GM23338 (cell line): ENCODE measurements at regions not wholly inside any gene's neighbourhood (a gene's known extent, or its start where the extent isn't known, plus 50 kb on each side); places are given as distances from the start of the nearest gene placed in this dataset.

Experiments used
- ATAC-seq: fragments of 200-7000 bp; cut with Tn5 transposase; 3 replicates; pipeline ENCODE4 v1.9.1; 2020
- DNase-seq: peaks from one replicate; pipeline ENCODE4 v3.0.0-alpha.2; 2015; ENCODE audit warnings: low spot score
- H2AFZ ChIP-seq: fragments of 200-600 bp; sonication (generic); 2 replicates; pipeline ENCODE4 v1.8.0; 2016; ENCODE audit warnings: antibody characterized with exemption, mild to moderate bottlenecking, moderate library complexity
- H3F3A ChIP-seq: fragments of 200-600 bp; sonication (generic); replicated peaks from 2 replicates; pipeline ENCODE4 v1.8.0; 2017; ENCODE audit warnings: antibody characterized with exemption, mixed run types, low read depth
- H3K27ac ChIP-seq: fragments of 200-600 bp; sonication (generic); 2 replicates; pipeline ENCODE4 v1.6.1; 2016; ENCODE audit warnings: low read depth
- H3K27me3 ChIP-seq: fragments of 200-600 bp; sonication (generic); 2 replicates; pipeline ENCODE4 v1.8.0; 2016; ENCODE audit warnings: mild to moderate bottlenecking, mixed run types, moderate library complexity; ENCODE audit not compliant: insufficient read depth
- H3K36me3 ChIP-seq: fragments of 200-600 bp; sonication (generic); 2 replicates; pipeline ENCODE4 v1.8.0; 2016; ENCODE audit warnings: mild to moderate bottlenecking; ENCODE audit not compliant: insufficient read depth
- H3K4me1 ChIP-seq: fragments of 200-600 bp; sonication (generic); 2 replicates; pipeline ENCODE4 v1.8.0; 2016; ENCODE audit warnings: mild to moderate bottlenecking, moderate library complexity; ENCODE audit not compliant: insufficient read depth
- H3K4me2 ChIP-seq: fragments of 200-600 bp; sonication (generic); 2 replicates; pipeline ENCODE4 v1.7.1; 2017; ENCODE audit warnings: mixed run types
- H3K4me3 ChIP-seq: fragments of 200-600 bp; sonication (generic); 2 replicates; pipeline ENCODE4 v1.6.1; 2016; ENCODE audit warnings: mixed run types
- H3K79me2 ChIP-seq: fragments of 200-600 bp; sonication (generic); replicated peaks from 2 replicates; pipeline ENCODE4 v1.8.0; 2017; ENCODE audit warnings: mild to moderate bottlenecking; ENCODE audit not compliant: insufficient read depth
- H3K9me2 ChIP-seq: fragments of 200-600 bp; sonication (generic); 2 replicates; pipeline ENCODE4 v1.8.0; 2017; ENCODE audit not compliant: insufficient read depth
- H4K20me1 ChIP-seq: fragments of 200-600 bp; sonication (generic); replicated peaks from 2 replicates; pipeline ENCODE4 v1.8.0; 2017; ENCODE audit warnings: mild to moderate bottlenecking; ENCODE audit not compliant: insufficient read depth
- H3K27ac Mint-ChIP-seq: 2 replicates; pipeline ENCODE4 v1.8.0; 2020; ENCODE audit warnings: inconsistent platforms, mild to moderate bottlenecking, moderate library complexity, mixed read lengths
- H3K27me3 Mint-ChIP-seq: 3 replicates; pipeline ENCODE4 v1.8.0; 2022; ENCODE audit warnings: low read depth, mild to moderate bottlenecking, moderate library complexity, mixed read lengths, inconsistent platforms; ENCODE audit not compliant: insufficient read depth, poor library complexity
- H3K36me3 Mint-ChIP-seq: 3 replicates; pipeline ENCODE4 v1.8.0; 2021; ENCODE audit warnings: low read depth, mild to moderate bottlenecking, inconsistent platforms, moderate library complexity, mixed read lengths
- H3K4me1 Mint-ChIP-seq: 3 replicates; pipeline ENCODE4 v1.8.0; 2020; ENCODE audit warnings: mild to moderate bottlenecking, inconsistent platforms, mixed read lengths
- H3K4me3 Mint-ChIP-seq: 3 replicates; pipeline ENCODE4 v1.8.0; 2021; ENCODE audit warnings: moderate library complexity, mild to moderate bottlenecking, inconsistent platforms, mixed read lengths
- H3K9me3 Mint-ChIP-seq: 3 replicates; pipeline ENCODE4 v1.8.0; 2020; ENCODE audit warnings: moderate library complexity, mild to moderate bottlenecking, inconsistent platforms, mixed read lengths
- CREB1 ChIP-seq: fragments of 250-450 bp; sonication (Bioruptor Pico); IDR thresholded peaks from 2 replicates; pipeline ENCODE4 v1.5.0; 2020; ENCODE audit warnings: low read depth, mild to moderate bottlenecking, moderate library complexity
- EZH2 ChIP-seq: fragments of 200-600 bp; sonication (generic); IDR thresholded peaks from one replicate; pipeline ENCODE4 v1.8.0; 2017; ENCODE audit warnings: antibody characterized with exemption, mild to moderate bottlenecking, low read depth; ENCODE audit not compliant: unreplicated experiment
- JUNB ChIP-seq: IDR thresholded peaks from one replicate; pipeline ENCODE4 v1.6.1; 2016; ENCODE audit warnings: antibody characterized with exemption; ENCODE audit not compliant: unreplicated experiment
- NANOG ChIP-seq: IDR thresholded peaks from 2 replicates; pipeline ENCODE4 v1.6.1; 2016; ENCODE audit warnings: antibody characterized with exemption, borderline replicate concordance
- POLR2AphosphoS5 ChIP-seq: IDR thresholded peaks from 2 replicates; pipeline ENCODE4 v1.6.1; 2016; ENCODE audit warnings: antibody characterized with exemption, low read depth
- STAT1 ChIP-seq: IDR thresholded peaks from one replicate; pipeline ENCODE4 v1.6.1; 2016; ENCODE audit warnings: antibody characterized with exemption; ENCODE audit not compliant: unreplicated experiment
- ZNF331 ChIP-seq: fragments of 250-450 bp; sonication (Bioruptor Pico); IDR thresholded peaks from 2 replicates; pipeline ENCODE4 v1.5.0; 2020; ENCODE audit warnings: low read depth, mild to moderate bottlenecking, moderate library complexity
- TF ChIP-seq, protein P1 (sequence below): fragments of 250-450 bp; sonication (Bioruptor Pico); IDR thresholded peaks from 2 replicates; pipeline ENCODE4 v1.5.0; 2020; ENCODE audit warnings: mild to moderate bottlenecking, moderate library complexity
- TF ChIP-seq, protein P2 (sequence below): IDR thresholded peaks from one replicate; pipeline ENCODE4 v1.6.1; 2018; ENCODE audit warnings: antibody characterized with exemption; ENCODE audit not compliant: unreplicated experiment

DNA sequence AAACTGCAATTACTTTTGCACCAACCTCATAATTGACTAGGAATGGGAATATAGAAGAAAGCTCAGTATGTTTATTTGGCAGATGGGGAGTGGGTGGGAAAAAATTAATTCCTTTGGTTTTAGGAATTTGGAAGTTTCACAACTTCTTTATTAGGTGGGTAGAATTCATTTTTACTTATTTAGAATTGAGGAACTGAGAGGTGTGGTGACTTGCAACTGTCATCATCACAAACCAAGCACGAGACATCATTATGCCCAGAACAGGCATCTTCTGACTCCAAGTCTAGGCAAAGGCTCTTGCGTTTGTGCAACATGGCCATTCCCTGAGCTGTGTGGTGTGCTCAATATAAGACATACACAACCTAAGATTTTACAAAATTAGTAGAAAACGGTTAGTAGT lies 380.0 kb downstream of the ATP23 start:
- no peaks in the 10 kb centered on the region for H3K4me1 Mint-ChIP-seq
- no peaks in the 10 kb centered on the region for H3F3A ChIP-seq
- no peak overlapping the region for H3K4me3 ChIP-seq
- H3K36me3 Mint-ChIP-seq: peaks cover 8% of the 10 kb centered on the region; the same call in 1 of the 3 replicates
- H3K4me3 Mint-ChIP-seq: no peak overlapping the region
- no peak overlapping the region for H3K27ac Mint-ChIP-seq
- no peaks in the 10 kb centered on the region for H3K79me2 ChIP-seq
- no peak overlapping the region for H2AFZ ChIP-seq
- peaks cover 22% of the 10 kb centered on the region for H3K9me3 Mint-ChIP-seq
- H3K27me3 ChIP-seq: no peaks in the 10 kb centered on the region
- H3K9me2 ChIP-seq: no peaks in the 10 kb centered on the region
- DNase-seq: no peak
- 0 out of 2 replicates have a peak, but pooled peaks cover 2% of the 10 kb centered on the region for H3K36me3 ChIP-seq
- no peaks in the 10 kb centered on the region for H3K27me3 Mint-ChIP-seq
- no peak overlapping the region for H3K27ac ChIP-seq
- ATAC-seq: no peak
- H3K4me1 ChIP-seq: no peaks in the 10 kb centered on the region
- TF ChIP-seq POLR2AphosphoS5 (no peak), EZH2 (no peak), ZNF331 (CRISPR knock-in tag) (no peak), STAT1 (no peak), JUNB (no peak), CREB1 (CRISPR knock-in tag) (no peak), NANOG (no peak)
- TF ChIP-seq, protein P1, sequence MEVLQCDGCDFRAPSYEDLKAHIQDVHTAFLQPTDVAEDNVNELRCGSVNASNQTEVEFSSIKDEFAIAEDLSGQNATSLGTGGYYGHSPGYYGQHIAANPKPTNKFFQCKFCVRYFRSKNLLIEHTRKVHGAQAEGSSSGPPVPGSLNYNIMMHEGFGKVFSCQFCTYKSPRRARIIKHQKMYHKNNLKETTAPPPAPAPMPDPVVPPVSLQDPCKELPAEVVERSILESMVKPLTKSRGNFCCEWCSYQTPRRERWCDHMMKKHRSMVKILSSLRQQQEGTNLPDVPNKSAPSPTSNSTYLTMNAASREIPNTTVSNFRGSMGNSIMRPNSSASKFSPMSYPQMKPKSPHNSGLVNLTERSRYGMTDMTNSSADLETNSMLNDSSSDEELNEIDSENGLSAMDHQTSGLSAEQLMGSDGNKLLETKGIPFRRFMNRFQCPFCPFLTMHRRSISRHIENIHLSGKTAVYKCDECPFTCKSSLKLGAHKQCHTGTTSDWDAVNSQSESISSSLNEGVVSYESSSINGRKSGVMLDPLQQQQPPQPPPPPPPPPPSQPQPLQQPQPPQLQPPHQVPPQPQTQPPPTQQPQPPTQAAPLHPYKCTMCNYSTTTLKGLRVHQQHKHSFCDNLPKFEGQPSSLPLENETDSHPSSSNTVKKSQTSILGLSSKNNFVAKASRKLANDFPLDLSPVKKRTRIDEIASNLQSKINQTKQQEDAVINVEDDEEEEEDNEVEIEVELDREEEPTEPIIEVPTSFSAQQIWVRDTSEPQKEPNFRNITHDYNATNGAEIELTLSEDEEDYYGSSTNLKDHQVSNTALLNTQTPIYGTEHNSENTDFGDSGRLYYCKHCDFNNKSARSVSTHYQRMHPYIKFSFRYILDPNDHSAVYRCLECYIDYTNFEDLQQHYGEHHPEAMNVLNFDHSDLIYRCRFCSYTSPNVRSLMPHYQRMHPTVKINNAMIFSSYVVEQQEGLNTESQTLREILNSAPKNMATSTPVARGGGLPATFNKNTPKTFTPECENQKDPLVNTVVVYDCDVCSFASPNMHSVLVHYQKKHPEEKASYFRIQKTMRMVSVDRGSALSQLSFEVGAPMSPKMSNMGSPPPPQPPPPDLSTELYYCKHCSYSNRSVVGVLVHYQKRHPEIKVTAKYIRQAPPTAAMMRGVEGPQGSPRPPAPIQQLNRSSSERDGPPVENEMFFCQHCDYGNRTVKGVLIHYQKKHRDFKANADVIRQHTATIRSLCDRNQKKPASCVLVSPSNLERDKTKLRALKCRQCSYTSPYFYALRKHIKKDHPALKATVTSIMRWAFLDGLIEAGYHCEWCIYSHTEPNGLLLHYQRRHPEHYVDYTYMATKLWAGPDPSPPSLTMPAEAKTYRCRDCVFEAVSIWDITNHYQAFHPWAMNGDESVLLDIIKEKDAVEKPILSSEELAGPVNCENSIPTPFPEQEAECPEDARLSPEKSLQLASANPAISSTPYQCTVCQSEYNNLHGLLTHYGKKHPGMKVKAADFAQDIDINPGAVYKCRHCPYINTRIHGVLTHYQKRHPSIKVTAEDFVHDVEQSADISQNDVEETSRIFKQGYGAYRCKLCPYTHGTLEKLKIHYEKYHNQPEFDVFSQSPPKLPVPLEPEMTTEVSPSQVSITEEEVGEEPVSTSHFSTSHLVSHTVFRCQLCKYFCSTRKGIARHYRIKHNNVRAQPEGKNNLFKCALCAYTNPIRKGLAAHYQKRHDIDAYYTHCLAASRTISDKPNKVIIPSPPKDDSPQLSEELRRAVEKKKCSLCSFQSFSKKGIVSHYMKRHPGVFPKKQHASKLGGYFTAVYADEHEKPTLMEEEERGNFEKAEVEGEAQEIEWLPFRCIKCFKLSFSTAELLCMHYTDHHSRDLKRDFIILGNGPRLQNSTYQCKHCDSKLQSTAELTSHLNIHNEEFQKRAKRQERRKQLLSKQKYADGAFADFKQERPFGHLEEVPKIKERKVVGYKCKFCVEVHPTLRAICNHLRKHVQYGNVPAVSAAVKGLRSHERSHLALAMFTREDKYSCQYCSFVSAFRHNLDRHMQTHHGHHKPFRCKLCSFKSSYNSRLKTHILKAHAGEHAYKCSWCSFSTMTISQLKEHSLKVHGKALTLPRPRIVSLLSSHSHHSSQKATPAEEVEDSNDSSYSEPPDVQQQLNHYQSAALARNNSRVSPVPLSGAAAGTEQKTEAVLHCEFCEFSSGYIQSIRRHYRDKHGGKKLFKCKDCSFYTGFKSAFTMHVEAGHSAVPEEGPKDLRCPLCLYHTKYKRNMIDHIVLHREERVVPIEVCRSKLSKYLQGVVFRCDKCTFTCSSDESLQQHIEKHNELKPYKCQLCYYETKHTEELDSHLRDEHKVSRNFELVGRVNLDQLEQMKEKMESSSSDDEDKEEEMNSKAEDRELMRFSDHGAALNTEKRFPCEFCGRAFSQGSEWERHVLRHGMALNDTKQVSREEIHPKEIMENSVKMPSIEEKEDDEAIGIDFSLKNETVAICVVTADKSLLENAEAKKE (CRISPR knock-in tag): no peak
- TF ChIP-seq, protein P2, sequence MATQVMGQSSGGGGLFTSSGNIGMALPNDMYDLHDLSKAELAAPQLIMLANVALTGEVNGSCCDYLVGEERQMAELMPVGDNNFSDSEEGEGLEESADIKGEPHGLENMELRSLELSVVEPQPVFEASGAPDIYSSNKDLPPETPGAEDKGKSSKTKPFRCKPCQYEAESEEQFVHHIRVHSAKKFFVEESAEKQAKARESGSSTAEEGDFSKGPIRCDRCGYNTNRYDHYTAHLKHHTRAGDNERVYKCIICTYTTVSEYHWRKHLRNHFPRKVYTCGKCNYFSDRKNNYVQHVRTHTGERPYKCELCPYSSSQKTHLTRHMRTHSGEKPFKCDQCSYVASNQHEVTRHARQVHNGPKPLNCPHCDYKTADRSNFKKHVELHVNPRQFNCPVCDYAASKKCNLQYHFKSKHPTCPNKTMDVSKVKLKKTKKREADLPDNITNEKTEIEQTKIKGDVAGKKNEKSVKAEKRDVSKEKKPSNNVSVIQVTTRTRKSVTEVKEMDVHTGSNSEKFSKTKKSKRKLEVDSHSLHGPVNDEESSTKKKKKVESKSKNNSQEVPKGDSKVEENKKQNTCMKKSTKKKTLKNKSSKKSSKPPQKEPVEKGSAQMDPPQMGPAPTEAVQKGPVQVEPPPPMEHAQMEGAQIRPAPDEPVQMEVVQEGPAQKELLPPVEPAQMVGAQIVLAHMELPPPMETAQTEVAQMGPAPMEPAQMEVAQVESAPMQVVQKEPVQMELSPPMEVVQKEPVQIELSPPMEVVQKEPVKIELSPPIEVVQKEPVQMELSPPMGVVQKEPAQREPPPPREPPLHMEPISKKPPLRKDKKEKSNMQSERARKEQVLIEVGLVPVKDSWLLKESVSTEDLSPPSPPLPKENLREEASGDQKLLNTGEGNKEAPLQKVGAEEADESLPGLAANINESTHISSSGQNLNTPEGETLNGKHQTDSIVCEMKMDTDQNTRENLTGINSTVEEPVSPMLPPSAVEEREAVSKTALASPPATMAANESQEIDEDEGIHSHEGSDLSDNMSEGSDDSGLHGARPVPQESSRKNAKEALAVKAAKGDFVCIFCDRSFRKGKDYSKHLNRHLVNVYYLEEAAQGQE: no peak
- H3K4me2 ChIP-seq: no peak overlapping the region
- H4K20me1 ChIP-seq: no peaks in the 10 kb centered on the region
